ENCODE measurements at regions not wholly inside any gene's neighbourhood (a gene's known extent, or its start where the extent isn't known, plus 50 kb on each side); places are given as distances from the start of the nearest gene placed in this dataset.
"Not testable (repeated sequence)": the region's sequence is repeated elsewhere in the genome, so short reads cannot be mapped to it uniquely, and the experiment has no call there.

DNA sequence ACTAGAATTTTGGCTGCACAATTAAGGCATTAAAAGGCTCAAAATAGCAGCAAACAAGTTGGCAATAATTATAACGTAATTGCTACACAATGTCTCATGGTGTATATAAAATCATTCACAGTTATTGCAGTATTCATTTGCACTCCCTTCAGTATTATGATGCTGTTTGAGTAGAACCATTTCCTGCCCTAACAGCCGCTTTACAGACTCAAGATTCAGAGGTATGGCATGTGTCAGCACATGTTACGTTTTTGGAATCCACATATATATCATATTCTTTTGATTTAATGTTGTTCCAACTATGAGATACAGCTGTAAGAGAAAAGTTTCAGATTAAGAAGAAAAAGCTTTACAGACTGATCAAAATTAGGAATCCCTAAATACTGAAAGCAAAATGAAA, 56.3 kb upstream of the NCKAP5 start:
- DNase-seq, result no peak

DNA sequence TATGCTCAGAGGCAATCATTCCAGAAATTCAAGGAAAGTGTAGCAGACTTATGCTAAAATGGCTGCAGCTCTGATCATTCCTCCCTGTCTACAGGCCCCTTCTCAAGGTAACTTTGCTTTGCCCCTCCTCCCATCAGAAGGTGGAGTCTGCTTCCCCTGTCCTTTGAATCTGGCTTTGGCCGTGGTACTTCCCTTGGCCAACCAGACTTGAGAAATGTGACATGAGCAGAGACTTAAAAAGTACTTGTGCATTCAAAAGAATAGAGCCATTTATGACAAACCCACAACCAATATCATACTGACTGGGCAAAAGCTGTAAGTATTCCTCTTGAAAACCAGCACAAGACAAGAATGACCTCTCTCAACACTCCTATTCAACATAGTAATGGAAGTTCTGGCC, 59.5 kb upstream of the NCKAP5 start:
- DNase-seq, result no peak

DNA sequence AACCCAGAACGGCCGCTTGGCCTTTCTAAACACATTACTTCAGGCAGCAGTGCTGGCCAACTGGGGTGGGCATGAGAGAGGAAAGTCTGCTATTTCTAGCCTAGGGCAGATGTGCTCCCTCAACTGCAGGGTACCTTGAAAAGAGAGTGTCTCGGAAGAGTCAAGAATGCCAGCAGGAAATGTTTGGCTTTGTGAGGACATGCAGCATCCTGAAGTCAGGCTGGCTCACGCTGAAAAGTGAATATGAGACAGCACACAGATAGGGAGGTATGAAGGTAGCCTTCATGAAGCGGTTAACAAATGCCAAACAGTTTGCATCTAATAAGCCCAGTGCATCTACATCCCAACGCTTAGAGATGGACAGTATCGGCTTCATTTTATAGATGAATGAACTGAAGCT, 65.0 kb upstream of the NCKAP5 start:
- no peak for DNase-seq

DNA sequence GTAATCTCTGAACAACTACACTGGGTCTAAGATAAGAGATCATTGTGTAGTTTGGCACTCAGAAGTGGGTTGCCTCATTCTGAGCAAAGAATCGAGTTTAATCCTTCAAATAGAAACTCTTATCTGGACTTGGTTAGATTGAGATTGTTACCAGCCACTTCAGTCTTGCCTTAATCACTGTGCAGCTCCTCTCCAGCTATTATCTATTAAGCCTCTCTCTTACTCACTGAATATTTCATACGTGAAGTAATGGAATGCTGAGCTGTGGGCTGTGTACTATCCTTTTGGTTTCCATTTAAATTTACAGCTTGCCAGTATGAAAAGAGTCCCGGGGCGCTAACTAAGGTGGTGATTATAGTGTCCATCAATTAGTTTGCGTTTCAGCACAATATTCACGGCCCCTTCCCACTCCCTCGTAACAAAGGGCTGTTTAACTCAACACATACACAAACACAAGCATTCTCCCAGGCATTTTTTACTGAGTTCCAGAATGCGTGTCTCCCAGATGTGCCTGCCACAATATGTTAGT, 65.7 kb upstream of the NCKAP5 start:
- DNase-seq, result no peak

DNA sequence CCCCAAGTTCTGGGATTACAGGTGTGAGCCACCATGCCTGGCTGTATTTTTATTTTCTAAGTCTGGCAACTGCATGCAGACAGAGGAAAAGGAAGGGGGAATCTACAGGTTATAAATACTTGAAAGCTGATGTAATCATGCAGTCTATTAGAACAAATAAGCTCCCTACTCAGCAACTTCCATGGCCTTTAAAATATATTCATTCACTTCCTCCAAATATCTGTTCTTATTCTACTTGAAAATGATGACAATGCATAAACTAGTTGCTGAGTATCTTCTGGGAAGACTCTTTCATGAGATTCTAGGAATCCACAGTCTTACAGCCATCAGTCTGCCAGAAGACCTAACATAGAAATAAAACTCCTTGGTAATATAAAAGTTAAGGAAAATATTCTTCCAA, 66.9 kb upstream of the NCKAP5 start:
- DNase-seq, result no peak

DNA sequence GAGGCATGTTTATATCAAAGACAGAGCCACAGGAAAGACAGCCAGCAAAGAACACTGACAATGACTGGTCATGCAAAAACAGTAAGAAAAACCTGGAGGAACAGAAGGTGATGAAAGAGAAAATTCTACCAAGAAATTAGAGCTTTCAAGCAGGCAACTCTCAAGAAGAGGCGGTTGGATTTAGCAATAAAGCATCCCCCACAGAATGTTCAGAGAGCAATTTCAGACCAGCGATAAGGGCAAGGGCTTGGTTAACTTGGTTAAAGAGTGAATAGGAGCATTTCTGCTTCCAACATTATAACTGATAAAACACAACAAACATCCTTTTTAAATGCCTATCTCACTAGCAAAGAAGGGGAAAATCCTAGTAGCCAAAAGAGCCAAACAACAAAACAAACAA, 68.0 kb upstream of the NCKAP5 start:
- no peak for DNase-seq

DNA sequence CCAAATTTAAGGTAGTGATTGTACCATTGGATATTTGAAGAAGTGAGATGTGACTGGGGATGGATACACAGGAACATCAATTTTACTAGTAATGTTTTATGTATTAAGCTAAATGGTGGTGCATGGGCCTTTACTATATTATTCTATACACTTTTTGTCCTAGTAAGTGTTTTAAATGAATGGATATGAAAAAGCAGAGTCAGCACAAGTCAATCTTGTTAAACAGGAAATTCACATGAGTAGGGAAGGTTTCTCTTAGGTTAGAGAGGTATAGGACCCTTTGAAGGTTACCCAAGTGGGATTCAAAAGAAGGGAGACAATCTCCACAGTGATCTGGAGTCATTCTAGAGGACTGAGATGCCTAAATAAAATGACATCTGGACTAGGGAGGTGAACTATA, 71.8 kb upstream of the NCKAP5 start:
- no peak for DNase-seq

DNA sequence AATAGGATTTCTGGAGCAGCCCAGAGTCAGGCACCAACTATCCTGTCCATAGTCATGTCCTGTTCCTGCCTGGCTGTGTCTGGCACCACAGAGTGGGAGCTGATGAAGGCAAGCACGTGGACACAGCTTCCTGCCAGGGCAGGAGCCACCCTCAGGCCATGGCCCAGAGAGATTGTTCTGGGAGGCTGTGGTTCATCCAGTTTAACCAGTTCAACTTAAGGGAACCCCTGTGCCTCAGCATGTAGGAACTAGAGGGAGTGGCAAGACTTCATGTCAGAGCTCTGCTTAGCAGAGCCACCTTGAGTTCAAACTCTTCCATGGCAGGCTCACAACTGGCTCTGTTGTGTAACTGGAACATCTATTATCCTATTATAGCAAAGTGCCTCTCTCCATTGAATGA, 73.2 kb upstream of the NCKAP5 start:
- DNase-seq, result no peak

DNA sequence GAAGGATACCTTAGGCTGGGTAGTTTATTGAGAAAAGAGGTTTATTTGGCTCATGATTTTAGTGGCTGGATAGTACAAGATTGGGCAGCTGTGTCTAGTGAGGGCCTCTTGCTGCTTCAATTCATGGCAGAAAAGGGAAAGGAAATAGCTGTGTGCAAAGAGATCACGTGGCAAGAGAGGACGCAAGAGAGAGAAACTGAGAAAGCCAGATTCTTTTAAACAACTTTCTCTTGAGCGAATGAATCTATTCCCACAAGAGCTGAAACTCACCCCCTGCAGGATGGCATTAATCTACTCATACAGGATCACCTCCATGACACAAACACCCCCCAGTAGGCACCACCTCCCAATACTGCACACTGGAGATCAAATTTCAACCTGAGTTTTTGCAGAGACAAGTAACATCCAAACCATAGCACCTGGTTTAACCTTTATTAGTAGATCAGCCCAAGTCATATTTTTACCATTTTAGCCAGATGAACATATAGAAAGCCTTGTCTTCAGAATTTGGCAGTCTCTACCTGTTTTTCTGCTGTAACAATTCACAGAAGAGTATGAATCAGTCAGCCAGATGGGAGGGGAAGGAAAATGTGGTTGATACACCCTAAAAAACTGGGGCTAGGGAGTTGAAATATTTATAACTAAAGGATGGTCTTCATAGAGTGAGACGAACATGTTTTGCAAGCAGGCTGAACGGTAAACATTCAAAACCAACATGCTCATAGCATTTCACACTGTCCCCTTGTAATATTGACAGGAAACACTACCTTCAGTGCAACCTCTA, 73.9 kb upstream of the NCKAP5 start:
- no peak for DNase-seq

DNA sequence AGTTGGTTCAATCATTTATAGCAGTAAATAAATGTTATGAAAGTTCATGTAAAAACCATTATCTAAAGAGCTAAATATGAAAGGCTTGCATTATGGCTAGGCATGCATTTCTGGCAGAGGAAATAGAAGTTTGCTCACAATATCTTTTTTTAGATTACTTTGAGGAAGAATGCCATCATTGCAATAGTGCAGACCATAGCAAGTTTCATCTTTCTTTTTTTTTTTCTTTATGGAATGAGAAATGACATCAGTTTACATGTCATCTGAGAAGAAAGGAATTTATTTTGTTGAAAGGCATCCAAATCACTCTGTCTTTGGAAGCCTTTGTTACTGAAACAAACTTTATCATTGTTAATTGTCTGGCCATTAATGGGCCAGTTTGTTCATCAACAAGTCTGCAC, 74.5 kb upstream of the NCKAP5 start:
- DNase-seq, result no peak

DNA sequence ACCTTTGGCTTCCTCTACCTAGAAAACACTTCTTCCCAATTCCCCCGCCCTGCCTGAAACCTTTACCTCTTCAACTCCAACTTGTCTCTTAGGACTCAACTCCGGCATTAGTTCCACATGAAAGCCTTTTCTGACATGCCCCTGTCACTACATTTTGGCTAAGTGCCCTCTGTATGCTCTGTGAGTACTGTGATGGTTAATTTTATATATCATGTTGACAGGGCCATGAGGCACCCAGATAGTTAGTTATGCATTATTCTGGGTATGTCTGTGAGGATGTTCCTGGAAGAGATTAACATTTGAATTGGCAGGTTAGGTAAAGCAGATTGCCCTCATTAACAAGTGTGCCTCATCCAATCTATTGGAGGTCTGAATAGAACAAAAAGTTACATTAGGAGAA, 75.6 kb upstream of the NCKAP5 start:
- no peak for DNase-seq

DNA sequence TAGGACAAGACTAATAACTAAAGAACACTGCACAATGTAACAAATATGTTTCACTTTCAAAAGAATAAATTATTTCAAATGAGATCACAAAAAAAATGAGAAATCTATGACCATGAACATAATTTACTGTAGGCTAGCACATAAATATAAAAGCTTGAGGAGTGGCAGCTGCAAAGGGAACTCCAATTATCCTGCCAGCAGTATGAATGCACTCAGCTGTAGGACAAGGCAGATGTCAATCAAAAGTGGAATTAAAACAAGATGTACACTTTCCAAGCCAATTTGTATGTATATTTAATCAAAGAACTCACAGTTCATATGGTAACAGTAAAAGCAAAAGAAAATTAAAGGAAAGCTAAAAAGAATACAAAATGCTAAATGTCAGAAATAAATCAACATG, 76.6 kb upstream of the NCKAP5 start:
- DNase-seq, result no peak

DNA sequence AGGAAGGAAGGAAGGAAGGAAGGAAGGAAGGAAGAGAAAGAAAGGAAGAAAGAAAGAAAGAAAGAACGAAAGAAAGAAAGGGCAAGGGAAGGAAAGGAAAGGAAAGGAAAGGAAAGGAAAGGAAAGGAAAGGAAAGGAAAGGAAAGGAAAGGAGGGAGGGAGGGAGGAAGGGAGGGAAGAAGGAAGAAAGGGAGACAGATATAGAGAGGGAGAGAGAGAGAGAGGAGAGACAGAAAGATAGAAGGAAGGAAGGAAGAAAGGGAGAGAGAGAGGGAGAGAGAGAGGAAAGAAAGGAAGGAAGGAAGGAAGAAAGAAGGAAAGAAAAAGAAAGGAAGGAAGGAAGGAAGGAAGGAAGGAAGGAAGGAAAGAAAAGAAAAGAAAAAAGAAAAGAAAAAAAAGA, 79.1 kb upstream of the NCKAP5 start:
- DNase-seq, result not testable (repeated sequence)

DNA sequence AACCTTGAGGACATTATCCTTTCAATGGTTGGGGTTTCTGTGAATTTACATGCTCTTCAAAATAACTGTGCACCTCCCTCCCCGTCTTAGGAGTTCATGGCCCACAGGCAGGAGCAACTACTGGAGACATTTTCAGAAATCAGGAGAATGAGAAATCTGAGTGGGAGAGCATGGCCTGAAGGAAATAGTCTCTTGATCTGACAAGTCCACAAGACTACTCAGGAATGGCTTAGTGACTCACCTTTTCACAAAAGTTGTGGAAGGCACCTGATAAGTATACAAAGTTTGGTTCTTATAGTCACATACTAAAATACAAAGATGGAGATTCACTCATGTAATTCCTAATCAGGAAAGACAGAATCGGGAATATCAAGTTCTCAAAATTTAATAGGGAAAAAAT, 83.6 kb upstream of the NCKAP5 start:
- no peak for DNase-seq

DNA sequence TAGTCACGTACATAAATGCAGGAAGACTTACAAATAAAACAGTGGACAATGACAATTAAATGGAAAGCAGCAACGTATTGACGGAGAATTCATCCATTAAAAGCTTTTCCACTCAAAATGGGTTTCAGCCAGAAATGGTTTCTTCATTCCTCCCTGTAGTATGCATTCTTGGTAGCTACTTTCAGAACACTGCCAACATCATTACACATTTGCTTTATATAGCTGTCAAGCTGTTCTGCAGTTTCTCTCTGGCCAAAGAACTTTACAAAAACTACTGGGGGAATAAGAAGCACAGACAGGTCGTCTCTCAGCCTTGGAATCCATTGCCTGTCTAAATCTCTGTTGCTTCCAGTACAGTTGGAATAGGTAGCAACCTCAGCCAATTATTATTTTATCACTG, 84.1 kb upstream of the NCKAP5 start:
- DNase-seq, result no peak

DNA sequence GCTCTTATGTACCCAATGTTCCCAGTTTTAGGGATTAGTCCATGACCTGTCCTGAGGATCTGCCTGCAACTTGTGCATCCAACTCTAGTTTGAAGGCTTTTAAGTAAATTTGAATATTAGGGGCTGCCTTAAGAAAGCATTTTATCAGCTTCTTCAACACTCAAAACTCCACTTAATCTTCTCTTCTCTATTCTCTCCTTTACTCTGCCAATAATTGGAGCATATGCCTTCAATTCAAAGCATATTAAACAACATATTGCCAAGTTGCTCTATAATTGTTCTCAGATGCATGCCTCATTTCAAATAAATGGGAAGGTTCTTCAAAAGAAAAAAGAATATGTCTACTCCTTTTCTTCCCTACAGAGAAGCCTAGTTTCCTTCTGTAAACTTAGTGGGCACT, 84.8 kb upstream of the NCKAP5 start:
- DNase-seq, result no peak

DNA sequence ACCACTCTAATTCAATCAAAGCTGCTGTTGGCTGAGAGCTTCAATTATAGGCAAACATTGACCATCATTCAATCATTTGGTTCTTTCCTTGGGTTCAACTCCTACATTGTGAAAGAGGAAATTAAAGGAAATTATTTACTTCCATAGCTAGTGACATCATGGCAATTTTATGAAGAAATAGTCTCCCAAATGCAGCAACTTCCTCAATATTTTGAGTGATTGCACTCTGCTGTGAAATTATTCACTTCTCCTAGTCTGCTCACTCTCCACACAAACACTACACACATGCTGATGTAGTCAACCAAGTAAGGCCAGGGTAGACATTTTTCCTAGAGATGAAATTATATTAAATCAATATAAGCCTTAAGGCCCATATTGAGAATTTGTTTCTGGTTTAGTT, 86.7 kb upstream of the NCKAP5 start:
- DNase-seq, result no peak

DNA sequence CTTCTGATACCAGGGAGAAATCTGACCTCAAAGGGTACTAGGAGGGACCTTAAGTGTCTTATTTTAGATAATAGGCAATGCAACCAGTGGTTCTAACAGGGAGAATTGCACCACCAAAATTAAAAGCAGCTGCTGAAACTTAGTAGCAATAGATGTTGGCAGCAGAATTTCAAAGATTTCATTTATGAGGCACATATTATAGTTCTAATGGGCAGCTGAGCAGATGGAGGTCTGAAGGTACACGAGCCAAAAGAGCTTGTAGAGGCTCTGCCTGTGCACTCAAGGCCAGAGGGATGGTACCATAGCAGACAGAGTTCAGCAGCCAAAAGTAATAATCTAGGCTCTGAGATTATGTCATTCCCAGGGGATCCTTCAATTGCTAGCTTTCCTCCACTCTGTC, 87.3 kb upstream of the NCKAP5 start:
- no peak for DNase-seq

DNA sequence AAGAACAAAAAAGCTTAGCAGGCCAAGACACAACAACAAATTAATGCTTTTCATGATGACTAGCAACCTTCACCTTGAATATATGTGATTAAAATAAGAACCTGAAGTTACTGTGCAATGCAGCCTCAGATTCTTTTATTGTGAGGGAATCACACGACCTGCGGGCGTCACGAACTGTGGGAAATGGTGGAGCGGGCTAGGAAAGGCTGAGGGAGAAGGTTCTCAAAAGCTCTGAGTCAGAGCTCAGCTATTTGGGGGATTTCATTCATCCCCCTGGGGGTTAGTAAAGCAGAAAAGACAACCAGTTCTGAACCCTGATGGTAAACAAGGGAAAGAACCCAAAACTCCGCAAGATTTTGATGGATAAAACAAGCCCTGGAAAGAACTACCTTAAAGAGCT, 89.3 kb upstream of the NCKAP5 start:
- no peak for DNase-seq

DNA sequence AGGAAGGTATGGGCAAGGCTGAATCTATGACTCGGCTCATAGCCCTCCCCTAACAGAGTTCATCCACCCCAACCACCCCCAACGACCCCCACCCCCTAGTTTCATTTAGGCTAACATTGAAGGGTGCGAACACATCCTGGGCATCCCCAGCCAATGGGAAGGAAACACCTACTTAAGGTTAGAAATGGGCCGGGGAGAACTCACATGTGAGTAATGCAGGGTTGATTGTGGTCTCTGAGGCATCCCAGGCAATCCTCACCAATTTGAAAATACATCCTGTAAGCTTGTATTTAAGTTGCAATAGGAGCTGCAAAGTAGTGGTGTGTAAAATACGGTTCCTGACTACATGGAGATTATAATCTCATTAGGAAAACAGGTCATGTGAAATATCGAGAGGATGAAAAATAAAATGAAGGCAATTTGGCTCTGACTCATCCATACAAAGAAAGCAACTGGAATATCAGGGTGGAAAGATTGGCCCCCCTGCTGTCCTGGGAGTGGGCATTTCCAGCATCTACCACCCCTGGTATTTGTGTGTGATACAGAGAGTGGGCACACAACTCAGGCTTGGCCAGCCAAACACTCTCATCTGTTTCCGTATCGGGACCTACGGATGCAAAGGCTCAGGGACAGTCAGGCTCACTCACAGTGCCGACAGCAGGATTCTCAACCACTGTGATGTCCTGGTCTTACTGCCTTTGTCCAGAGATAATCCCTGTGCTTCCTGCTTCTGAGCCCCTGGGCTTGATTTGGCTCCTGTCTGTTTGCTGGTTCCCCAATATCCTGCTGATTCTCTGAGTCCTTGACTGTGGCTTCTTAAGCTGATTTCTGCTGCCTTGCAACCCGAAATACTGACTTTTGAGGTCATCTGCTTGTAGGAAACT, 90.0 kb upstream of the NCKAP5 start:
- no peak for DNase-seq

DNA sequence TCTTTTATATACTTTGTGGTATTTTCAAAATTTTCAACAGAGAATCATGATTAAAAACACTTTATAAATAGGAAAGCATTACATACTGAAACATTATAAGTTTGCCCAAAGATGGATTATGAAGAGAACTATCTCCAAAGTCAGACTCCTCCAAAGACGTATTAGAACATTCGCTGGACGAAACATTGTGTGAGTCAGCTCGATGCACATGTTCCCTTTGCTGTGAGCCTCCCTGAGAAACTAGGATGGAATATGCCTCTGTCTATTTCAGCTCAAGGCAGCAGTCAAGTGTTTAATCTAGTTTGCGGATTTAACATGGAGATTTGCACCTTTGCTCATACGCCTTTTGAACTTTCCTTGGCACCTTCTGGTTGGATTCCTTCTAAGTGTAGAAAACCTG, 92.2 kb upstream of the NCKAP5 start:
- no peak for DNase-seq

DNA sequence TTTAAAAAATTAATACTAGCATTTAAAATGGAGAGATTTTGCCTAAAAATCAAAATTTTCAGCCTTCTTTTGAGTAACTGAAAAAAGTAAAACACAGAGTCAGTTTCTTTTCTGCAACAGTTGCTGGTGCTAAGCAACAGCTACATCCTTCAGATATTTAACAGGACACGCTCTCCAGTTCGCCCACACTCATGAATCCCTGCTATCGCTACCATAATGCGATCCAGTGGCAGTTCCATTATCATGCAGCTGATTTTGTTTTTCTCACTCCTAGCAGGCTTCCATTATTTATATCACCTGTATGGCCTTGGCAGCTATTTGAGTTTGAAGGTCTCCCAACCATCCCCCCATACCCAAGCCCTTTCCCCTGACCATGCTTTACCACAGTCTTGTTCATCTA, 93.1 kb upstream of the NCKAP5 start:
- no peak for DNase-seq

DNA sequence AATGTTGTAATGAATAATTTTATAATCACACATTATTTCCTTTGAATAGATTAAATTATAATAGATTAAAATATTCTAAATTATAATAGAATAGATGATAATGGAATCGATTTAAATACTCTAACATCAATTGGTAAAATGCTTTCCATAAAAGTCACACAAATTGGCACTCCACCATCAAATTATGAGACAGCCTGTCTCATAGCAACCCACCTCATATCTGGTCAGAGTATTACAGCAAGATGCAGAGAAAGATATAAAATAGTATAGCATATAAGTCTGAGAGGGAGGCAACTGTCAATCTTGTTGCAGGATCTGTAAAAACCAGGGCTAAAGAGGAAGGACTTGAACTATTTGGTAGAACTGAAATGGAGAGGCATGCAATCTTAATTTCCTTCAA, 98.4 kb upstream of the NCKAP5 start:
- DNase-seq, result no peak

DNA sequence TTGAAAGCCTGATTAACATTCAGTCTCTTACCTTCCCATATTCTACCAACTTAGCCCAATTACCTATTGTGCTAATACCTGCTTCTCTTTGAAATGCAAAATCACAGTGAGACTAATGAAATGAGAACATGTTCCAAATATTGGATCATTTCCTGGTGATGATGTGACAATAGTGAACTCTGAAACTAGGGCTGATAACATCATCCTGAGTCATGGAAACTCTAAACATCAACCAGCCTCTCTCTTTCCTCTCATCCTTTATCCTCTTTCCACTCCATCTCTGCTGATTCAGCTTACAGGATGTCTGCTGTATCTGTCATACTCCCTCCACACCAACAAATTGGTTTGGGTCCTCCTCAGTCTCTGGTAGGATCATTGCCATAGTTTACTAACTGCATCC, 98.8 kb upstream of the NCKAP5 start:
- DNase-seq, result no peak
